HK-2 (cell line): ENCODE measurements at regions not wholly inside any gene's neighbourhood (a gene's known extent, or its start where the extent isn't known, plus 50 kb on each side); places are given as distances from the start of the nearest gene placed in this dataset.
"Not testable (repeated sequence)": the region's sequence is repeated elsewhere in the genome, so short reads cannot be mapped to it uniquely, and the experiment has no call there.

ENCODE experiments used
- DNase-seq: peaks from one replicate; pipeline ENCODE4 v3.0.0-alpha.2; 2018; ENCODE audit not compliant: unreplicated experiment

DNA sequence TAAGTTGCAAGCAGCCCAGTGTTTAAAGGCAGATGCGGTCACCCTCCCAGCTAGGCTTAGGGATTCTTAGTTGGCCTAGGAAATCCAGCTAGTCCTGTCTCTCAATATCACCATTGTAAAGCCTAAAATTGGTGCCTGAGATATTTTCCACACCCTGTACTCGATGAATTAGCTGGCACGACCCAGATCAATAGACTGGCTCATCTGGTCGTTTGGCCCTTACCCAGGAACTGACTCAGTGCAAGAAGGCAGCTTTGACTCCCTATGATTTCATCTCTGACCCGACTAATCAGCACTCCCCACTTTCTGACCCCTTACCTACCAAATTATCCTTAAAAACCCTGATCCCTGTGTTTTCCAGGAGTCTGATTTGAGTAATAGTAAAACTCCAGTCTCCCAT lies 384.9 kb upstream of the SLC7A11 start:
- DNase-seq: no peak

DNA sequence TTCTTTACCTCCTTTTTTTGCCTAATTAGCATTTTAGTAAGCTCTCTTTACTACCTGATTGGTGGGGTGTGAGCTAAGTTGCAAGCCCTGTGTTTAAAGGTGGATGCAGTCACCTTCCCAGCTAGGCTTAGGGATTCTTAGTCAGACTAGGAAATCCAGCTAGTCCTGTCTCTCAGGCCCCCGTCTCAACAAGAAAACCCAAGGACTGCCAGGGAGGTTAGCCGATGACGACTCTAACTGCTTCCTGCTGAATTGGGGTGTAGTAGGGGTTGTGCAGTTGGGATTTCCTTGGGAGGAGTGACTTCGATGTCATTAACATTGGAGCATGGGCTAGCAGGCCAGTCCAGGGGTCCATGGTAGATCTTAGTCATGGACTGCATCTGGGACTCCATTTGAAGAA lies 380.2 kb upstream of the SLC7A11 start:
- not testable (repeated sequence) for DNase-seq

DNA sequence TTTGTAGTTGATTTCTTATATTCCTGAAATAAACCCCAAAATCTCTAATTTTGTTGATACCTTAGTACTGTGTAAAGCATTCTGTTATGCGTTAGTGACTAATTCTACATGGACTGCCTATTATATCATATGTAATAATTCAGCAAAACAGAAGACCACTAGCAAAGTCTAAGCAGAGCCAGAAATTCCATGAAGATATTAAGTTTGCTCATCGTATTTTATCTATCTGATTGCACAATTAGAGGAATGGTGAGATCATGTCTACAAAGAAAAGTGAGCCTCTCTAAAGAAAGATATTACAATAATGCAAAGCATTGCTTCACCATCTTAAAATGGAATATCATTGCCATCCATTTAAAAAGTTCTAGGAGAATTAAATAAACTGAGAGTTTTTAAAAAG lies 374.6 kb upstream of the SLC7A11 start:
- no peak for DNase-seq

DNA sequence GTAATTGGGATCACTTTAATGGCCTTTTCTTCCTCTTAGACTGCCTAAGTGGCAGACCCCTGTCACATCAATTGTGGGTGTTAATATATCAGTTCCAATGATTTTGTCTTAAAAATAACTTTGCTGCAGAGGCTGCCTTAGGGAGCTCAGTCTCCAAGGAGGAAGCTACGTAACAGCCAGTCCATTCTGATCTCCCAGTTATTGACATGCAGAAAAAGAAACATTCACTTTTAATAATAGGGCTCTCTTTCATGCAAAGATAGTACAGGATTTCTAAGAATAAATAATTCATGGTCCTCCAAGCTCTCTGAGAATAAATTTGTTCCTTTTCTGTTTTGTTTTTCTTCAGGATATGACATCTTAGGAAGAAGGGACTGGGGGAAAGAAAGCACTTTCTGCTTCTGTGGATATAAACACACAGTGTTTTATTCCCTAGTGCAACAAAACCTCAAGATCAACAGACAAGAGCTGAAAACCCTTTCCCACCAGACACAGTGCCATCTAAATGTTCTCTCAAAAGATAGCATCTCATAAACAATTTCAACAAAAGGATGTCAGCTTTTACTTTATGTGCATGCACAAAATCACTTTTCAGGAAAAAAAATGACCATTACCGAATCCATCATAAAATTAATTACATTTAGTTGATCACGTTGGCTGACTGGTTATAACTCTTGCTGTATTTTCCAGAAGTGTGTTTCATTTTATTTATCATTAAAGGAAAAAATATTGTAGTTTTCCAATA lies 372.4 kb upstream of the SLC7A11 start:
- DNase-seq: no peak

DNA sequence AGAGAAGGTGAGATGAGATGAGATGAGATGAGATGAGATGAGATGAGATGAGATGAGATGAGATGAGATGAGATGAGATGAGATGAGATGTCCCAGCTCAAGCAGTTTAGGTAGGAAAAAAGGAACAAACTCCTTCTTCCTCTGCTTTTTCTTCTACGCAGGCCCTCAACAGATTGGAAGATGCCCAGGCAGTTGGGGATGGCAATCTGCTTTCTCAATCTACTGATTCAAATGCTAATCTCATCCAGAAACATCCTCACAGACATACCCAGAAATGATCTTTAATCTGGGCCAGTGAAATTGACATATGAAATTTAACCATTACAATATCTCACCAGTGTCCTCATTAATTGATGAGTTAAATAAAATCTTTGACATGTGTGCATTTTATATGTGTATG lies 370.3 kb upstream of the SLC7A11 start:
- DNase-seq: no peak

DNA sequence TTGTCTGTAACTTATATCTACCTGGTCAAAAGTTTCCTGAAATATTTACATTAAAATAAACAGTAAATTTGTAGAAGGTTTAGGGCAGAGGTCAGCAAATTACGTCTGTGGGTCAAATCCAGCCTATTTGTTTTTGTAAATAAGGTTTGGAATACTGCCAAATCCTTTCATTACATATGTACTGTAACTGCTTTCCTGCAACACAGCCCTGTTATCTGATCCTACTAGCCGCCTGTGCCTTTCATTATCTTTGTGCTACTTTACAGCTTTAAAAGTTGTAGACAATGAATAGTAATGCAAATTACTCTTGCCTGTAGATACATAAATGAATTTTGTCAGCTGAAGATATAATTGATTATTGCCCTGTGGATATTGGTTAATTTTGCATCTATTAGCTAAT lies 369.6 kb upstream of the SLC7A11 start:
- DNase-seq: no peak

DNA sequence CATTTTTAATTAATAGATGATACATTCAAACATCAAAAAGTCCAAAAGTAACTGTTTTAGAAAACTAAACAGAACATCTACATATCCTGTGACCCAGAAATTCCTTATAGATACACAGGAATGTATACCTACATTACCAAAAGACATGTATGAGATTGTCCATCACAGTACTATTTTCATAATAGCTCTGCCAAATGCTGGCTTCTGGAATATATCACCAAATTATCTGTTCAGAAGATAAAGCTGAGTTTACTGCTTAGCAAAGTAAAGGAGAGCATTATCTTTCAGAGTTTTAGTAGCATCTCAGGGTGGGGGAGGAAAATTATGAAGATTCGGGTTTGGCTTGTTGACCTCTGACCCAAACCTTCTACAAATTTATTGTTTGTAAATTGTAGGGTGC lies 368.9 kb upstream of the SLC7A11 start:
- DNase-seq: no peak

DNA sequence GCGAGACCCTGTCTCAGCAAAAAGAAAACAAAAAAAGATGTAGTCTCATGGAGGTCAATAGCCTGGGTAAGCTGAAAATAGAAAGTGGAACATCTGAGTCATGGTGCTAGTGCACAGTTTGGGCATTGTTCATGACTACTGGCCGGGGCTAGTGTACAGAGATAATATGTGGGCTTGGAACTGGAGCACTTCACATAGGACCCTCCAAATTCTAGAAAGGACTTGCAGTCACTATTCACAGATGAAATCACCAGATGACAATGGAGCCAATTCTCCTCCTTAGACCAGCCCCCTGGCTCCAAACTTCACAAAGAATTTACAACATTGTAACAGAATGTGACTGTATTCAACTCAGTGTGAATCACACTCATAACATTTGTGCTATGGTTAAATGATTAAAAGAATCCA lies 367.8 kb upstream of the SLC7A11 start:
- DNase-seq: peak; percentile 40

DNA sequence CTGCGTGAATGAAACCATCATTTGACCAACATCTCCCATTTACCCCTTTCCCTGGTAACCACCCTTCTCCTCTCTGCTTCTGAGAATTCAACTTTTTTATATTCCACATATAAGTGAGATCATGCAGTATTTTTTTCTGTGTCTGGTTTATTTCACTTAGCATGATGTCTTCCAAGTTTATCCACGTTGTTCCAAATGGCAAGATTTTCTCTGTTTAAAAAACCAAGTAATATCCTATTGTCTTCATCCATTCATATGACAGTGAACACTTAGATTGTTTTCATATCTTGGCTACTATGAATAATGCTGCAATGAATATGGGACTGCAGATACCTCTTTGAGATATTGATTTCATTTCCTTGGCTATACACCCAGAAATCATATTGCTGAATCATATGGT lies 362.4 kb upstream of the SLC7A11 start:
- no peak for DNase-seq

DNA sequence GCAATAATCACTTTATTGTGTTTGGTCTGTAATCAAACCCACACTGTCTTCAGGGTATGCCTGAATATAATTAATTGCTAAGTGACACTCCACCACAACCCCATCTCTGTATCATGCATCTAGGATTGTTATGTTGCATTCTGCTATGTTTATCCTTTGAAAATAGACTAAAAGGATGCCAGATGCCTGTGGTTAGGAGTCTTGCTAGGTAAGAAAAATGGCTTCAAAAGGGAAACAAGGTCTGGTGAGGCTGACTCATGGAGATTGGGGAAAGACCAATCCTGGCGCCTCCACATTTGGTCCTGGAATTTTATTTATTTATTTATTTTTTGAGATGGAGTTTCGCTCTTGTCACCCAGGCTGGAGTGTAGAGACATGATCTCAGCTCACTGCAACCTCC lies 360.5 kb upstream of the SLC7A11 start:
- DNase-seq: no peak

DNA sequence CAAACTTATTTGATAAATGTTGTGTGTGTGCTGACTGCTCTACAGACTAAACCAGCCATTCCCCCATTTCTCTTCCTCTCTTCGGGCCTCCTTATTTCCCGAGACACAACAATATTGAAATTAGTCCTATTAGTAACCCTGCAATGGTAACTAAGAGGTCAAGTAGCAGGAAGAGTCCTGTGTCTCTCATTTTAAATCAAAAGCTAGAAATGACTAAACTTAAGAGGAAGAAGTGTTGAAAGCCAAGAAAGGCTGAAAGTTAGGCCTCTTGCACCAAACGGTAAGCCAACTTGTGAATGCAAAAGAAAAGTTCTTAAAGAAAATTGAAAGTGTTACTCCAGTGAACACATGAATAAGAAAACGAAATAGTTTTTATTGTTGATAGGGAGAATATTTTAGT lies 357.8 kb upstream of the SLC7A11 start:
- DNase-seq: no peak

DNA sequence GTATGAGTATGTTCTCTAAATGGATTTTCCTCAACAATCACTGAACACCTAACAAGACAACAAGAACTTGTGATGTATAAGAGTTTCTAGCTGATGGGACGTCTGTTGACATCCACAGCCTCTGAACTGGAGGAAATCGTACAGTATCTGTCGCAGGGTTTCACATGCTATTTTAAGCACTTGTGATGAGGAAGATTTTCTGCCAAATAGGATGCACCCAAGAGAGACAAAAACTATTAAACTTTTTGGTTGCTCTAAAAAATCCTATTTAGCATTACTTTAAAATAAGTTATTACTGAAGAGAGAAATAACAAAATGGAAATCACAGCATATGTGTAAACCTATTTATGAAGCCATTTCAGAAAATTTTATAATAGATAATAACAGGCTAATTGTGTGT lies 356.1 kb upstream of the SLC7A11 start:
- no peak for DNase-seq

DNA sequence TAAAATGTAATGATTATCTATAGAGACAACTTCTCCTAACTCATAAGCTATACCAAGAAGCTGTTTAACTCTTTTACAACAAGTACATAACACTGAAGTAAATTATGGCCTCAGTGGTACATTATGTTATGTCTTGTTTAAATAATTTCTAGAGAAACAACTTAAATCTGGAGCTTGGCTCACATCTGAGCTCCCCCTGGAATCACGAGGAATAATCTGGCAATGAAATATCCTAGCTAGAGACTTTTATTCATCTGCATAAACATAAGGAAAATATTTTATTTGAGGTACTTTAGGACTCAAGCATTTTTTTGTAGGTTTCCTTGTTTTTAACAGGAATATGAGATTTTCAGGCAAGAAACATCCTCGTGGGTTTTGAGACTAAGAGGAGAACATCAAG lies 354.7 kb upstream of the SLC7A11 start:
- no peak for DNase-seq

DNA sequence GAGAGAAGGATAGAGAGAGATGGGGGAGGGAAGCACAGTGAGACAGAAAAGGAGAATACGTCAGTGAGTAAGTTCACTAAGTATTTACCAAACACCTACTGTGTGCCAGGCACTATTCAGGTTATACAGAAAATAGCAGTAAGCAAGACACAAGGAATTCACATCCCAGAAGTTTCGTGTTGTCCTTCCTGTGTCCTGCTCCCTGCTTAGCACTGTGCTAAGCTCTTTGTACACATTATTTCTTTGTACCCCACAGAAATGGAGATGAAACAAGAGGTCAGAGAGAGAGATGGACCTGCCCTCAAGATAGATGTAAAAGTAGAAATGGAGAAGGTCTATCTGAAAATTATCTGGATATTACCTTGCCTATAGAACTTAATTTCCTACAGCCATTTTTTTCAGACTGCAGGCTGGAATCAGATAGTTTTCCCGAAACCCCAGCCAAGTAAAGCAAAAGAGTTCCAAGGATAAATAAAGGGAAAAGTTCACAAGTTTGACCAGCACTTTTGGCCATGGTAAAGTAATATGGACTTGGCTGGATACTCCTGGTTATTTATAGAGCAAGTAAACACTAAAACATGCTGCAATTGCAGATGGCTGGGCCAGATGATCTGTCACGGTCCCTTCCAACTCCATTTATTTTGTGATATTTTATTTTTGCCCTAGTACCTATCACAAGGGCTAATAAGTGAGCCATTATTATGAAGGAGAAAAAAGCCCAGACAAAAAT lies 353.7 kb upstream of the SLC7A11 start:
- no peak for DNase-seq

DNA sequence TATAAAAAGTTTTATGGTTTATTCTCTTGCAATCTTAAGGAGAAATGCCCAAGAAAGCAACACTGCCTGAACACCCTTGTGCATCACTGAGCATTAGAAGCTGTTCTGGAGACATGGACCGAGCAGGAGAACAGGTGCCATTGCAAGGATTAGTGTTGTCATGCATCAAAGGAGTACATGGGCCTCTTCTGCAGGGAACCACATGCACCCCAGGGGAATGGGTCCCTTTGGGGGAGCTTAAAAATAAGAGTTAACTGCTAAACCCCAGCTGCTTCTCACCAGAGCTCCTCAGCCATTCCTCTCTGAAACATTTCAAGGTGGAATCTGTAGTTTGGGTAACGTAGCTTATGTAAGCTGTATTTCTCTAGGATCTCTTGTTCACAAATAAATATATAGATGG lies 353.0 kb upstream of the SLC7A11 start:
- no peak for DNase-seq

DNA sequence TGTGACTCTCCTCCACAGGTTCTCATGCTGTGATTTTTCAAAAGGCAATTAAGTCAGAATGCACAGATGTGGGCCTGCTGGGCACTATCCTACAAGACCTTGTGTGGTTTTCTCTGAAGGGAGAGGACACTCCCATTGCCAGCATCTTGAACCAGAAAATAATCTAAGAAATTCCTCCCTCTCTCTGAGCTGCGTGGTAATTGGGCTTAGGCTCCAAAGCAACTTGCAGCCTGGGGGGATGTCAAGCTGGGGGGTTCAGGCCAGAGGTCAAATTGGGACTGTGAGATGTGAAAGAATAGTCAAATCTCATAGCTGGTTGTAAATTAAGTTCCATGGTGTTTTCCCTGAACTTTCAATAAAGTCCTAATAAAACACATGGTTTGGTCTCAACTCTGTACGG lies 350.6 kb upstream of the SLC7A11 start:
- DNase-seq: no peak

DNA sequence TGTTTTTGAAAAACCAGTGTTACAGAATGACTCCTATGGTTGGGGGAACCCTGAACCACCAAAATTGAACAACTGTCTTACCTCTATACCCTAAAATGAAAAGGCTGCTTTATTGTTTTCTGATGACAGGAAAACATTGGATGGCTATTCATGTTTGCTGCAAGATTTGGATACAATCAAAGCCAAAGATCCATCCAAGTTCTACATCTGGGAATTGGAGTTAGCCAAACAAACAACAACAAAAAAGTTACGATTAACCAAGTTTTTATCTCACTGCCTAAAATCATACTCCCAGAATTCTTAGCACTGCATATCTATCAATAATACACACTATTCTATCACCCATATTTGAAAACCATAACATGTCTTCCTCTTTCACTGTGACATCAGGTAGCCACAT lies 349.7 kb upstream of the SLC7A11 start:
- DNase-seq: no peak

DNA sequence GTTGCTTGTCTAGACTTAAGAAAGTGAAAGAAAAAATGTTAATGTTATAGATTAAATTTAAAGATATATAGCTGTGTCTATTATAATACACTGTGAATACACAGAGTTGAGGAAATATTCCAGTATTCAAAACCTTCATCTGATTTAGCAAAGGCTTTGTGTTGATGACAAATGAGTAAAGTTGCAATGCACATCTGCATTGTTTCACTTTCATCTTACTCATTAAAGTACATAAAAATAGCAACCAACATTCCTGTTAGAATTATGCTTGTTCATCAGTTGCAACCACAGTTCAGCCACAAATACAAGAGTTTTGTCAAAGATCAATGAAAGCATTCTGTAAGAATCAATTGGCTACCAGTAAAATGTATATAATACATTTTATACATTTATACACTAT lies 346.4 kb upstream of the SLC7A11 start:
- DNase-seq: no peak

DNA sequence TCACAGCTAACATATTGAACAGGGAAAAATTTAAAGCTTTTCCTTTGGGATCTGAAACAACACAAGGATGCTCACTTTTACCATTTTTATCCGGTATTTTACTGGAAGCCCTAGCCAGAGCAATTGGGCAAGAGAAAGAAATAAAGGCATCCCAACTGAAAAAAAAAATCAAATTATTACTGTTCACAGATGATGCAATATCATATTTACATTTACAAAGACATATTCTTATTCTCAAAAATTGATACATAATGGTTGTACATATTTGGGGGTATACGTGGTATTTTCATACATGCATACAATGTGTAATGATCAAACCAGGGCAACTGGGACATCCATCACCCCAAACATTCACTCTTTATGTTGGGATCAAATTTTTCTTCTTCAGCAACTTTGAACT lies 337.0 kb upstream of the SLC7A11 start:
- DNase-seq: no peak

DNA sequence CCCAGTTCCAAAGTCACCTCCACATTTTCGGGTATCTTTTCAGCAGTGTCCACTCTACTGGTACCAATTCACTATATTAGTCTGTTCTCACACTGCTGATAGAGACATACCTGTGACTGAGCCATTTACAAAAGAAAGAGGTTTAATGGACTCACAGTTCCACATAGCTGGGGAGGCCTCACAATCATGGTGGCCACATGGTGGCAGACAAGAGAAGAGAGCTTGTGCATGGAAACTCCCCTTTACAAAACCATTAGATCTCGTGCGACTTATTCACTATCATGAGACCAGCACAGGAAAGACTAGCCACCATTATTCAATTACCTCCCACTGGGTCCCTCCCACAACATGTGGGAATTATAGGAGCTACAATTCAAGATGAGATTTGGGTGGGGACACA lies 335.7 kb upstream of the SLC7A11 start:
- peak; percentile 4 for DNase-seq

DNA sequence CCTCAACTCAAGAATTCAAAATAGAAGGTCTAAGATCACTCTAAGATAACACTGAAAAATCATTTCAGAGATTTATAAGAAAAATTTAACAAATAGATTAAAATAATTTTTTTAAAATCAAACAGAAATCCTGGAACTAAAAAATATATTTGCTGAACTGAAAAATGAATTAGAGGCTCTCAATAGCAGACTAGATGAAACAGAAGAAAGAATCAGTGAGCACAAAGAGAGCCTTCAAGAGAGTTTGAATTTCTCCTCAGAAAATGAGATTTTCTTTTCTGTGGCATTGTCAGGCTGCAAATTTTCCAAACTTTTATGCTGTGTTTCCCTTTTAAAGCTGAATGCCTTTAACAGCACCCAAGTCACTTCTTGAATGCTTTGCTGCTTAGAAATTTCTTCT lies 335.0 kb upstream of the SLC7A11 start:
- DNase-seq: no peak

DNA sequence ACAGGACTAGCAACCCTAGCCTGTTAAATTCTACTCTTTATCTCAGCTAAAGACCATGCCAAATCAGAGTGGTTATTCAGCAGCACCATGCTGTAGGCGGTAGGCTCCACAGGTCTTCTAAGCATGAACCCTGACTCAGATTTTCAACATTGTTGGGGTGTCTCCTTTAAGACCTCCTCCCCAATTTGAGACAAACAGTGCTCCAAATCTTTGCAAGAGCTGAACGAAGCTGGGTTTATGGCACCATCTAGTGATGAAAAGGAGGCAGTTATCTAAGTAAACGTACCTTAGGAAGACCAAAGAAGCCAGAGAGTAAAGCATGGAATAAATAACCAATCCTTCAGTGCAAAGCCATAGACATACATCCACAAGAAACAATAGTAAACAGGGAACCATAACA lies 334.5 kb upstream of the SLC7A11 start:
- DNase-seq: no peak

DNA sequence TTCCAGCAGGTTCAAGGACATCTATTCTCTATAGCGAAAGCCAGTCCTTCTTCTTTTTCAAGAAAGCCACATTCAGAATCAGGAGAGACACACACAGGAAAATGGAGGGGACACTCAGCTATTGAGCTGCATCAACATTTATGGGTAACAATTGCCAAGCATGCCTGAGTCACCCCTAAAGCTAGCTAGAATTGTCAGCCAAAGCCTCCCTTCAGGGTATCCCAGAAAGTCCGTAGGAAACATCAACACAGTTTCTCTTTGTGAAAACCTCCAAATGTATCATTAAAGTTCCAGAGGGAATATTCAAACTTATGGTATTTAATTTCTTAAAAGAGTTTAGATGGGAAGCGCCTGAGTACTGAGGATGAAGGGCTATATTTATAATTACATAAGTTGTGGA lies 331.1 kb upstream of the SLC7A11 start:
- DNase-seq: no peak

DNA sequence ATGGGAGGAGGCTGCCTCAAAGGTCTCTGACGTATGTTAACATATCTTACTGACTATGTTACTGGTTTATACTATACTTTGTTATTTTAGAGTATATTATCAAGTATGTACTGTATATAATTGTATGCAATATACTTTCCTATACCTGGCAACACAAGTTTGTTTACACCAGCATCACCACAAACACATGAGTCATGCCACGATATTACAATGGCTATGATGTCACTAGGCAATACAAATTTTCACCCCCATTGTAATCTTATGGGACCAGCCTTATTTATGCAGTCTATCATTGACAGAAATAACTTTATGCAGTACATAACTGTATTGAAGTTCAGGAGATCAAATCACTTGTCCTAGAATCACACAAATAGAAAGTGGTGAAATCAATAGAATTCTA lies 329.9 kb upstream of the SLC7A11 start:
- no peak for DNase-seq
